ENCODE measurements at regions not wholly inside any gene's neighbourhood (a gene's known extent, or its start where the extent isn't known, plus 50 kb on each side); places are given as distances from the start of the nearest gene placed in this dataset.

GRCh38 chr2:220243571-220243970 lies 616.1 kb downstream of the SLC4A3 start:
- no peak for DNase-seq (ENCODE audit: low read depth)
- H3K27me3 ChIP-seq (ENCODE audit: control insufficient read depth, insufficient read depth, low read length): no peaks in the 10 kb centered on the region

GRCh38 chr2:220246386-220246785 lies 619.0 kb downstream of the SLC4A3 start:
- H3K27me3 ChIP-seq (ENCODE audit: control insufficient read depth, insufficient read depth, low read length): no peaks in the 10 kb centered on the region
- no peak for TF ChIP-seq CTCF (IDR thresholded peaks at IDR 0.05; ENCODE audit: insufficient read depth, low read length, poor library complexity, severe bottlenecking)
- H3K36me3 ChIP-seq (ENCODE audit: control insufficient read depth, insufficient read depth, low read length): no peaks in the 10 kb centered on the region
- DNase-seq (ENCODE audit: low read depth): no peak
- H3K4me3 ChIP-seq (ENCODE audit: low read depth, low read length): no peak overlapping the region

More at GRCh38 chr2:220243571-220243970, 616.1 kb downstream of the SLC4A3 start:
- H3K36me3 ChIP-seq (ENCODE audit: control insufficient read depth, insufficient read depth, low read length): no peaks in the 10 kb centered on the region
- TF ChIP-seq CTCF (IDR thresholded peaks at IDR 0.05; ENCODE audit: insufficient read depth, low read length, poor library complexity, severe bottlenecking): no peak
- no peak overlapping the region for H3K4me3 ChIP-seq (ENCODE audit: low read depth, low read length)

- no peak for TF ChIP-seq CTCF (IDR thresholded peaks at IDR 0.05; ENCODE audit: insufficient read depth, low read length, poor library complexity, severe bottlenecking)
- DNase-seq (ENCODE audit: low read depth): no peak
- Histone ChIP-seq H3K4me3 (ENCODE audit: low read depth, low read length) (no peak overlapping the region), H3K36me3 (ENCODE audit: control insufficient read depth, insufficient read depth, low read length) (no peaks in the 10 kb centered on the region), H3K27me3 (ENCODE audit: control insufficient read depth, insufficient read depth, low read length) (no peaks in the 10 kb centered on the region)
Observed at GRCh38 chr2:220247588-220248350, 620.3 kb downstream of the SLC4A3 start.

- TF ChIP-seq CTCF (IDR thresholded peaks at IDR 0.05; ENCODE audit: insufficient read depth, low read length, poor library complexity, severe bottlenecking): no peak
- no peaks in the 10 kb centered on the region for H3K36me3 ChIP-seq (ENCODE audit: control insufficient read depth, insufficient read depth, low read length)
- no peak for DNase-seq (ENCODE audit: low read depth)
- no peaks in the 10 kb centered on the region for H3K27me3 ChIP-seq (ENCODE audit: control insufficient read depth, insufficient read depth, low read length)
- H3K4me3 ChIP-seq (ENCODE audit: low read depth, low read length): no peak overlapping the region
Observed at GRCh38 chr2:220259662-220260061, 632.2 kb downstream of the SLC4A3 start.

GRCh38 chr2:220263300-220263699 lies 635.9 kb downstream of the SLC4A3 start:
- Histone ChIP-seq H3K4me3 (ENCODE audit: low read depth, low read length) (no peak overlapping the region), H3K27me3 (ENCODE audit: control insufficient read depth, insufficient read depth, low read length) (no peaks in the 10 kb centered on the region), H3K36me3 (ENCODE audit: control insufficient read depth, insufficient read depth, low read length) (no peaks in the 10 kb centered on the region)
- no peak for TF ChIP-seq CTCF (IDR thresholded peaks at IDR 0.05; ENCODE audit: insufficient read depth, low read length, poor library complexity, severe bottlenecking)
- DNase-seq (ENCODE audit: low read depth): no peak

GRCh38 chr2:220269367-220269766 lies 641.9 kb downstream of the SLC4A3 start:
- Histone ChIP-seq H3K4me3 (ENCODE audit: low read depth, low read length) (no peak overlapping the region), H3K36me3 (ENCODE audit: control insufficient read depth, insufficient read depth, low read length) (no peaks in the 10 kb centered on the region), H3K27me3 (ENCODE audit: control insufficient read depth, insufficient read depth, low read length) (no peaks in the 10 kb centered on the region)
- no peak for DNase-seq (ENCODE audit: low read depth)
- TF ChIP-seq CTCF (IDR thresholded peaks at IDR 0.05; ENCODE audit: insufficient read depth, low read length, poor library complexity, severe bottlenecking): no peak

All from kidney epithelial cell (primary cell).